C4-2B (cell line): ENCODE measurements at regions not wholly inside any gene's neighbourhood (a gene's known extent, or its start where the extent isn't known, plus 50 kb on each side); places are given as distances from the start of the nearest gene placed in this dataset.
"Not testable (repeated sequence)": the region's sequence is repeated elsewhere in the genome, so short reads cannot be mapped to it uniquely, and the experiment has no call there.

Experiments
- H3K27ac ChIP-seq: fragments of 450-650 bp; 2 replicates; pipeline ENCODE4 v1.5.1; 2017
- CTCF ChIP-seq: fragments of 450-650 bp; conservative IDR thresholded peaks from 2 replicates; pipeline ENCODE4 v1.5.1; 2017; ENCODE audit warnings: mild to moderate bottlenecking
- ZFX ChIP-seq: fragments of 450-650 bp; IDR thresholded peaks from 2 replicates; pipeline ENCODE4 v1.6.1; 2017

GRCh38 chr5:155696362-155696761 is 630.6 kb upstream of the SGCD start:
- no peak overlapping the region for H3K27ac ChIP-seq
- TF ChIP-seq ZFX: no peak
- no peak for TF ChIP-seq CTCF

GRCh38 chr5:155697236-155697635 is 629.7 kb upstream of the SGCD start:
- TF ChIP-seq ZFX (no peak), CTCF (no peak)
- no peak overlapping the region for H3K27ac ChIP-seq

- H3K27ac ChIP-seq: no peak overlapping the region
- TF ChIP-seq CTCF (no peak), ZFX (no peak)
Measured at GRCh38 chr5:155699385-155699784, 627.6 kb upstream of the SGCD start.

GRCh38 chr5:155700333-155700732 is 626.6 kb upstream of the SGCD start:
- TF ChIP-seq ZFX: no peak
- peak; percentile 32 for TF ChIP-seq CTCF
- H3K27ac ChIP-seq: no peak overlapping the region

GRCh38 chr5:155711882-155712281 is 615.1 kb upstream of the SGCD start:
- H3K27ac ChIP-seq: no peak overlapping the region
- TF ChIP-seq ZFX (no peak), CTCF (no peak)

GRCh38 chr5:155714435-155714834 is 612.5 kb upstream of the SGCD start:
- not testable (repeated sequence) for H3K27ac ChIP-seq

GRCh38 chr5:155726267-155726666 is 600.7 kb upstream of the SGCD start:
- no peak overlapping the region for H3K27ac ChIP-seq
- TF ChIP-seq CTCF (no peak), ZFX (no peak)

- H3K27ac ChIP-seq: no peak overlapping the region
- TF ChIP-seq CTCF (no peak), ZFX (no peak)
Measured at GRCh38 chr5:155727512-155728145, 599.3 kb upstream of the SGCD start.
